Osteoblast (primary cell): ENCODE measurements at regions not wholly inside any gene's neighbourhood (a gene's known extent, or its start where the extent isn't known, plus 50 kb on each side); places are given as distances from the start of the nearest gene placed in this dataset.

Experiments
- DNase-seq: peaks from one replicate; pipeline ENCODE4 v3.0.0; 2011; ENCODE audit warnings: low spot score, mixed read lengths; ENCODE audit not compliant: insufficient read length; ENCODE audit errors: missing footprints
- H2AFZ ChIP-seq: 2 replicates; pipeline ENCODE4 v1.6.0; 2011; ENCODE audit warnings: mild to moderate bottlenecking, low read length
- H3K27ac ChIP-seq: 2 replicates; pipeline ENCODE4 v1.5.1; 2011; ENCODE audit warnings: mild to moderate bottlenecking, low read depth, low read length, moderate library complexity
- H3K27me3 ChIP-seq: 2 replicates; pipeline ENCODE4 v1.6.0; 2012; ENCODE audit warnings: mild to moderate bottlenecking, control low read depth, inconsistent platforms, low read length, moderate library complexity; ENCODE audit not compliant: insufficient read depth
- H3K36me3 ChIP-seq: 2 replicates; pipeline ENCODE4 v1.5.1; 2011; ENCODE audit warnings: mild to moderate bottlenecking, low read length, control low read depth, moderate library complexity; ENCODE audit not compliant: insufficient read depth
- H3K4me1 ChIP-seq: 2 replicates; pipeline ENCODE4 v1.5.1; 2011; ENCODE audit warnings: mild to moderate bottlenecking, low read length, control low read depth, moderate library complexity; ENCODE audit not compliant: insufficient read depth
- H3K4me2 ChIP-seq: 2 replicates; pipeline ENCODE4 v1.6.0; 2011; ENCODE audit warnings: mild to moderate bottlenecking, low read length; ENCODE audit not compliant: insufficient read depth
- H3K4me3 ChIP-seq: fragments of 200-600 bp; sonication (generic); 3 replicates; pipeline ENCODE4 v1.5.1; 2012; ENCODE audit warnings: mild to moderate bottlenecking, low read length, inconsistent platforms; ENCODE audit not compliant: insufficient read depth
- H3K79me2 ChIP-seq: 2 replicates; pipeline ENCODE4 v1.6.0; 2012; ENCODE audit warnings: mild to moderate bottlenecking, low read length, control low read depth, inconsistent platforms; ENCODE audit not compliant: insufficient read depth
- H3K9me3 ChIP-seq: 2 replicates; pipeline ENCODE4 v1.5.1; 2011; ENCODE audit warnings: low read depth, low read length, control low read depth
- H4K20me1 ChIP-seq: 2 replicates; pipeline ENCODE4 v1.6.0; 2012; ENCODE audit warnings: mild to moderate bottlenecking, low read length, control low read depth; ENCODE audit not compliant: insufficient read depth
- TF ChIP-seq, protein P1 (sequence below): IDR thresholded peaks from 2 replicates; pipeline ENCODE4 v1.5.1; 2011; ENCODE audit warnings: mild to moderate bottlenecking, low read depth, low read length, moderate library complexity; ENCODE audit errors: extremely low read depth

DNA sequence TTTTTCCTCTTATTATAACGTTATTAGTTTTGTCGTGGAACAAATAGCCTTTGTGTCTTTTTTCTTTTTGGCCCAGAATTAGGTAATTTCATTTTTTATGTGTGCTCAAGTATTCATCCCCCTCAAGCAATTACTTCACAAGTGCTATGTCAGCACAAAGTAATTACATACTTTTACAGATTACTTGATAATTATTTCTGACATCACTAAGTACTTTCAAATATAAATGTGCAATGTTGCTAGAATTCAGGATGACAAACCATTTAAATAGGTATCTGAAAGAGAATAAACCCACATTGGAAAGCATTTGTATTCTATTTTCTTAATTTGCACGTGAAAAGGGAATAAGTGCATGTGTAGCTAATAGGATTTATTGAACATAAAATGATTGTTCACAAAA lies 238.2 kb downstream of the CDH7 start:
- Histone ChIP-seq H3K4me3 (no peak overlapping the region), H3K36me3 (no peaks in the 10 kb centered on the region), H3K9me3 (peaks cover 2% of the 10 kb centered on the region), H3K27me3 (no peaks in the 10 kb centered on the region), H3K4me2 (no peak overlapping the region), H2AFZ (no peak overlapping the region), H3K79me2 (no peaks in the 10 kb centered on the region), H4K20me1 (no peaks in the 10 kb centered on the region), H3K4me1 (no peaks in the 10 kb centered on the region), H3K27ac (no peak overlapping the region)
- TF ChIP-seq, protein P1, sequence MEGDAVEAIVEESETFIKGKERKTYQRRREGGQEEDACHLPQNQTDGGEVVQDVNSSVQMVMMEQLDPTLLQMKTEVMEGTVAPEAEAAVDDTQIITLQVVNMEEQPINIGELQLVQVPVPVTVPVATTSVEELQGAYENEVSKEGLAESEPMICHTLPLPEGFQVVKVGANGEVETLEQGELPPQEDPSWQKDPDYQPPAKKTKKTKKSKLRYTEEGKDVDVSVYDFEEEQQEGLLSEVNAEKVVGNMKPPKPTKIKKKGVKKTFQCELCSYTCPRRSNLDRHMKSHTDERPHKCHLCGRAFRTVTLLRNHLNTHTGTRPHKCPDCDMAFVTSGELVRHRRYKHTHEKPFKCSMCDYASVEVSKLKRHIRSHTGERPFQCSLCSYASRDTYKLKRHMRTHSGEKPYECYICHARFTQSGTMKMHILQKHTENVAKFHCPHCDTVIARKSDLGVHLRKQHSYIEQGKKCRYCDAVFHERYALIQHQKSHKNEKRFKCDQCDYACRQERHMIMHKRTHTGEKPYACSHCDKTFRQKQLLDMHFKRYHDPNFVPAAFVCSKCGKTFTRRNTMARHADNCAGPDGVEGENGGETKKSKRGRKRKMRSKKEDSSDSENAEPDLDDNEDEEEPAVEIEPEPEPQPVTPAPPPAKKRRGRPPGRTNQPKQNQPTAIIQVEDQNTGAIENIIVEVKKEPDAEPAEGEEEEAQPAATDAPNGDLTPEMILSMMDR = no peak
- no peak for DNase-seq

DNA sequence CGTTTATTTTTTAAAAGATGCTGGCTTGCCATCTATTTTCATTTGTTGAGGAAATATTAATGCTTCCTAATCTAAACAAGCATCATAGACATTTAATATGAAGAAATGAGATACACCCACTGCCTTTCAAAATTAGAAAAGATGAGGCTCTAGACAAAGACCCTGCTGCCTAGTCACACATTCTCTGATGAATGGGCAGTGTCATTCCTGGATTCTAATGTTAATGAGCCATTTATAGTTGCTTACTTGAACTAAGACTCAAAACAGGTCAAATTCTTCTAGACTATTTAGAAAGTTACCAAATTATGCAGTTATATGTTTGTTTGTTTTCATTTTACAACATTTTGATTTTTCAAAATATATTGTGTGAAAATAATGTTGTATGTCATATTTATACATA lies 237.6 kb downstream of the CDH7 start:
- H3K79me2 ChIP-seq = no peaks in the 10 kb centered on the region
- no peak for DNase-seq
- no peaks in the 10 kb centered on the region for H3K36me3 ChIP-seq
- no peak overlapping the region for H2AFZ ChIP-seq
- no peak overlapping the region for H3K27ac ChIP-seq
- H3K27me3 ChIP-seq = no peaks in the 10 kb centered on the region
- H3K9me3 ChIP-seq = peaks cover 2% of the 10 kb centered on the region
- no peaks in the 10 kb centered on the region for H3K4me1 ChIP-seq
- TF ChIP-seq, protein P1 = no peak
- no peaks in the 10 kb centered on the region for H4K20me1 ChIP-seq
- no peak overlapping the region for H3K4me3 ChIP-seq
- H3K4me2 ChIP-seq = no peak overlapping the region

DNA sequence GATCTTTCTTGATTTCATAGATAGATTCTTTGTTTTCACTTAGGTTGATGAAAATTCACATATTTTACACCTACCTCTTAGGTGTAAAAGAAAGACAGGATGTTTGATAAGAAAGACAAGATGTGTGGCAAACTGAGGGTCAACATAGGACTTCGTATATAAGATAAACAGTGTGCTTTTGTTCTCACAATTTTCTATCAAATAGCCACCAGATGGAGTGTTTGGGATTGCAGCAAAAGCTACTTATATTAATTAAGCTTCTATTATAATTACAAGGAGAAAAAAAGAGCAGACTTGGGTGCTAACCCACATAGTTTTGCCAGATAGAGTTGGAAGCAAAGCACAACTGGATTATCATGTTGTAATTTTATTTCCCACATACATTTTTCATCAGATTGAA lies 232.9 kb downstream of the CDH7 start:
- no peaks in the 10 kb centered on the region for H3K9me3 ChIP-seq
- no peaks in the 10 kb centered on the region for H4K20me1 ChIP-seq
- H2AFZ ChIP-seq = no peak overlapping the region
- H3K79me2 ChIP-seq = no peaks in the 10 kb centered on the region
- H3K4me3 ChIP-seq = no peak overlapping the region
- H3K27me3 ChIP-seq = no peaks in the 10 kb centered on the region
- H3K27ac ChIP-seq = no peak overlapping the region
- H3K4me2 ChIP-seq = no peak overlapping the region
- H3K4me1 ChIP-seq = no peaks in the 10 kb centered on the region
- TF ChIP-seq, protein P1 = no peak
- H3K36me3 ChIP-seq = no peaks in the 10 kb centered on the region
- DNase-seq = no peak

DNA sequence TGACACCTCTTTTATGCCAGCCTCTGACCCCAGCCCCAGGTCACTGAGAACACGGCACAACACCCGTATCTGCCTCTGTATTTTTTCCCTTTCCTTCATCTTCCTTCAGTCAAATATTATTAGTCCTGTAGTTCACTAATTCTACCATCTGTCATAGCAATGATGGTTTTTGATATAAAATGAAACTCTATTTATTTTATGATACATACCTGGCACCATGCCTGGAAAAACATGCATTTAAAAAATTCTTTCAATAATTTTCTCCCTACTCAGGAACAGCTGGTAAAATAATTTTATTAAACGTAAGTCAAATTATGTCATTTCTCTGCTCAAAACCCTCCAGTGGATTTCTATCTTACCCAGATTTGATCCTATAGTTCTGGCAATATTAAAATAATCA lies 224.7 kb downstream of the CDH7 start:
- H3K4me3 ChIP-seq = no peak overlapping the region
- H3K79me2 ChIP-seq = no peaks in the 10 kb centered on the region
- H3K4me2 ChIP-seq = no peak overlapping the region
- no peaks in the 10 kb centered on the region for H3K9me3 ChIP-seq
- no peaks in the 10 kb centered on the region for H3K36me3 ChIP-seq
- H3K27ac ChIP-seq = no peak overlapping the region
- H4K20me1 ChIP-seq = no peaks in the 10 kb centered on the region
- no peak for DNase-seq
- H3K4me1 ChIP-seq = no peaks in the 10 kb centered on the region
- H3K27me3 ChIP-seq = no peaks in the 10 kb centered on the region
- TF ChIP-seq, protein P1 = no peak
- H2AFZ ChIP-seq = no peak overlapping the region
